ENCODE measurements at regions not wholly inside any gene's neighbourhood (a gene's known extent, or its start where the extent isn't known, plus 50 kb on each side); places are given as distances from the start of the nearest gene placed in this dataset.

- ChIA-PET CTCF (no interaction called here), POLR2A (no interaction called here)
- no peak overlapping the region for H3K4me3 Mint-ChIP-seq
- no peaks in the 10 kb centered on the region for H3K36me3 Mint-ChIP-seq (ENCODE audit: low read depth)
- H3K27me3 Mint-ChIP-seq, result no peaks in the 10 kb centered on the region
- H3K27ac Mint-ChIP-seq, result no peak overlapping the region
- H3K9me3 Mint-ChIP-seq, result peaks cover 6% of the 10 kb centered on the region
- DNase-seq, result no peak
- no peaks in the 10 kb centered on the region for H3K4me1 Mint-ChIP-seq
Measured at GRCh38 chr16:62205459-62205858, 169.2 kb upstream of the CDH8 start.

GRCh38 chr16:62201911-62202310 lies 165.7 kb upstream of the CDH8 start:
- no peaks in the 10 kb centered on the region for H3K4me1 Mint-ChIP-seq
- ChIA-PET CTCF (no interaction called here), POLR2A (no interaction called here)
- H3K27ac Mint-ChIP-seq, result no peak overlapping the region
- H3K4me3 Mint-ChIP-seq, result no peak overlapping the region
- H3K9me3 Mint-ChIP-seq, result peaks cover 7% of the 10 kb centered on the region
- no peaks in the 10 kb centered on the region for H3K27me3 Mint-ChIP-seq
- H3K36me3 Mint-ChIP-seq (ENCODE audit: low read depth), result no peaks in the 10 kb centered on the region
- DNase-seq, result no peak

GRCh38 chr16:62194828-62195227 lies 158.6 kb upstream of the CDH8 start:
- Mint-ChIP-seq H3K27me3 (no peaks in the 10 kb centered on the region), H3K9me3 (peaks cover 5% of the 10 kb centered on the region), H3K36me3 (ENCODE audit: low read depth) (no peaks in the 10 kb centered on the region), H3K4me3 (no peak overlapping the region), H3K4me1 (no peaks in the 10 kb centered on the region), H3K27ac (no peak overlapping the region)
- POLR2A ChIA-PET, result no interaction called here
- CTCF ChIA-PET, result no interaction called here
- no peak for DNase-seq

- ChIA-PET POLR2A (no interaction called here), CTCF (no interaction called here)
- Mint-ChIP-seq H3K4me3 (no peak overlapping the region), H3K4me1 (no peaks in the 10 kb centered on the region), H3K9me3 (no peaks in the 10 kb centered on the region), H3K27me3 (no peaks in the 10 kb centered on the region), H3K36me3 (ENCODE audit: low read depth) (no peaks in the 10 kb centered on the region), H3K27ac (no peak overlapping the region)
- DNase-seq, result no peak
Measured at GRCh38 chr16:62190426-62190825, 154.2 kb upstream of the CDH8 start.

- CTCF ChIA-PET, result no interaction called here
Measured at GRCh38 chr16:62177351-62178203, 141.3 kb upstream of the CDH8 start.

GRCh38 chr16:62170642-62171041 lies 134.4 kb upstream of the CDH8 start:
- Mint-ChIP-seq H3K9me3 (peaks cover 8% of the 10 kb centered on the region), H3K4me3 (no peak overlapping the region)

More at GRCh38 chr16:62177351-62178203, 141.3 kb upstream of the CDH8 start:
- POLR2A ChIA-PET, result no interaction called here
- no peak overlapping the region for H3K27ac Mint-ChIP-seq
- DNase-seq, result no peak
- H3K4me3 Mint-ChIP-seq, result no peak overlapping the region
- no peaks in the 10 kb centered on the region for H3K4me1 Mint-ChIP-seq
- no peaks in the 10 kb centered on the region for H3K27me3 Mint-ChIP-seq
- H3K36me3 Mint-ChIP-seq (ENCODE audit: low read depth), result no peaks in the 10 kb centered on the region
- peaks cover 4% of the 10 kb centered on the region for H3K9me3 Mint-ChIP-seq

GRCh38 chr16:62167551-62167950 lies 131.3 kb upstream of the CDH8 start:
- Mint-ChIP-seq H3K27me3 (no peaks in the 10 kb centered on the region), H3K4me3 (no peak overlapping the region), H3K27ac (no peak overlapping the region), H3K4me1 (no peaks in the 10 kb centered on the region), H3K36me3 (ENCODE audit: low read depth) (no peaks in the 10 kb centered on the region), H3K9me3 (peaks cover 11% of the 10 kb centered on the region)
- CTCF ChIA-PET, result no interaction called here
- no peak for DNase-seq
- POLR2A ChIA-PET, result no interaction called here

More at GRCh38 chr16:62170642-62171041, 134.4 kb upstream of the CDH8 start:
- no peaks in the 10 kb centered on the region for H3K4me1 Mint-ChIP-seq
- no peaks in the 10 kb centered on the region for H3K27me3 Mint-ChIP-seq
- H3K27ac Mint-ChIP-seq, result no peak overlapping the region
- DNase-seq, result no peak
- H3K36me3 Mint-ChIP-seq (ENCODE audit: low read depth), result no peaks in the 10 kb centered on the region
- ChIA-PET CTCF (no interaction called here), POLR2A (no interaction called here)

- no peak for DNase-seq
- POLR2A ChIA-PET, result no interaction called here
- no peaks in the 10 kb centered on the region for H3K27me3 Mint-ChIP-seq
- no peak overlapping the region for H3K27ac Mint-ChIP-seq
- CTCF ChIA-PET, result no interaction called here
- H3K36me3 Mint-ChIP-seq (ENCODE audit: low read depth), result no peaks in the 10 kb centered on the region
- H3K9me3 Mint-ChIP-seq, result no peaks in the 10 kb centered on the region
- no peak overlapping the region for H3K4me3 Mint-ChIP-seq
- no peaks in the 10 kb centered on the region for H3K4me1 Mint-ChIP-seq
Measured at GRCh38 chr16:62157544-62157943, 121.3 kb upstream of the CDH8 start.

- Mint-ChIP-seq H3K27me3 (no peaks in the 10 kb centered on the region), H3K4me1 (no peaks in the 10 kb centered on the region), H3K27ac (no peak overlapping the region), H3K4me3 (no peak overlapping the region), H3K36me3 (ENCODE audit: low read depth) (no peaks in the 10 kb centered on the region), H3K9me3 (no peaks in the 10 kb centered on the region)
- no peak for DNase-seq
- ChIA-PET CTCF (no interaction called here), POLR2A (no interaction called here)
Measured at GRCh38 chr16:62156971-62157370, 120.7 kb upstream of the CDH8 start.

- H3K27me3 Mint-ChIP-seq, result no peaks in the 10 kb centered on the region
- H3K9me3 Mint-ChIP-seq, result peaks cover 2% of the 10 kb centered on the region
- H3K4me1 Mint-ChIP-seq, result no peaks in the 10 kb centered on the region
- DNase-seq, result no peak
- H3K27ac Mint-ChIP-seq, result no peak overlapping the region
- H3K4me3 Mint-ChIP-seq, result no peak overlapping the region
- no peaks in the 10 kb centered on the region for H3K36me3 Mint-ChIP-seq (ENCODE audit: low read depth)
- ChIA-PET POLR2A (no interaction called here), CTCF (no interaction called here)
Measured at GRCh38 chr16:62149631-62150030, 113.4 kb upstream of the CDH8 start.

- H3K27ac Mint-ChIP-seq, result no peak overlapping the region
- CTCF ChIA-PET, result no interaction called here
Measured at GRCh38 chr16:62137996-62138395, 101.8 kb upstream of the CDH8 start.

GRCh38 chr16:62135911-62136310 lies 99.7 kb upstream of the CDH8 start:
- Mint-ChIP-seq H3K4me1 (no peaks in the 10 kb centered on the region), H3K9me3 (peaks cover 6% of the 10 kb centered on the region), H3K36me3 (ENCODE audit: low read depth) (no peaks in the 10 kb centered on the region), H3K27ac (no peak overlapping the region), H3K27me3 (no peaks in the 10 kb centered on the region), H3K4me3 (no peak overlapping the region)
- POLR2A ChIA-PET, result no interaction called here
- DNase-seq, result no peak
- CTCF ChIA-PET, result no interaction called here

More at GRCh38 chr16:62137996-62138395, 101.8 kb upstream of the CDH8 start:
- H3K9me3 Mint-ChIP-seq, result peaks cover 2% of the 10 kb centered on the region
- no peaks in the 10 kb centered on the region for H3K27me3 Mint-ChIP-seq
- no peak for DNase-seq
- H3K4me1 Mint-ChIP-seq, result no peaks in the 10 kb centered on the region
- H3K4me3 Mint-ChIP-seq, result no peak overlapping the region
- no peaks in the 10 kb centered on the region for H3K36me3 Mint-ChIP-seq (ENCODE audit: low read depth)
- POLR2A ChIA-PET, result no interaction called here

- no peaks in the 10 kb centered on the region for H3K27me3 Mint-ChIP-seq
- H3K9me3 Mint-ChIP-seq, result peaks cover 6% of the 10 kb centered on the region
- H3K27ac Mint-ChIP-seq, result no peak overlapping the region
- ChIA-PET POLR2A (no interaction called here), CTCF (no interaction called here)
- H3K4me1 Mint-ChIP-seq, result no peaks in the 10 kb centered on the region
- H3K36me3 Mint-ChIP-seq (ENCODE audit: low read depth), result no peaks in the 10 kb centered on the region
- no peak overlapping the region for H3K4me3 Mint-ChIP-seq
- DNase-seq, result no peak
Measured at GRCh38 chr16:62135446-62135845, 99.2 kb upstream of the CDH8 start.

GRCh38 chr16:62130101-62130500 lies 93.9 kb upstream of the CDH8 start:
- Mint-ChIP-seq H3K27ac (no peak overlapping the region), H3K27me3 (no peaks in the 10 kb centered on the region), H3K4me1 (no peaks in the 10 kb centered on the region), H3K36me3 (ENCODE audit: low read depth) (no peaks in the 10 kb centered on the region), H3K4me3 (no peak overlapping the region), H3K9me3 (peaks cover 4% of the 10 kb centered on the region)
- ChIA-PET POLR2A (no interaction called here), CTCF (no interaction called here)
- DNase-seq, result no peak
